Peyer's patch (tissue), 4 donors: ENCODE measurements at regions not wholly inside any gene's neighbourhood (a gene's known extent, or its start where the extent isn't known, plus 50 kb on each side); places are given as distances from the start of the nearest gene placed in this dataset.

Experiments
- DNase-seq, 3 donors: peaks; one replicate each; pipeline ENCODE4 v3.0.0-alpha.2; 2017 to 2019
- H3K27ac ChIP-seq, 4 donors: fragments of 200-600 bp; sonication (generic); one replicate each; pipeline ENCODE4 v1.5.1; 2016 to 2019
- H3K27me3 ChIP-seq, 2 donors: fragments of 200-600 bp; sonication (generic); one replicate each; pipeline ENCODE4 v1.5.1; 2019
- H3K36me3 ChIP-seq, 3 donors: fragments of 200-600 bp; sonication (generic); one replicate each; pipeline ENCODE4 v1.5.1; 2016 to 2019
- H3K4me1 ChIP-seq, 4 donors: fragments of 200-600 bp; sonication (generic); one replicate each; pipeline ENCODE4 v1.5.1; 2016 to 2019
- H3K4me3 ChIP-seq, 4 donors: fragments of 200-600 bp; sonication (generic); 1 replicate in 3 of 4; 2 replicates in 1 of 4; pipeline ENCODE4 v1.5.1; 2016 to 2019; ENCODE audit warnings: mild to moderate bottlenecking in 1 of 4
- H3K9me3 ChIP-seq, 4 donors: fragments of 200-600 bp; sonication (generic); one replicate each; pipeline ENCODE4 v1.5.1; 2016 to 2019; ENCODE audit warnings: mild to moderate bottlenecking in 1 of 4
- POLR2A ChIP-seq, 2 donors: fragments of 450-650 bp; IDR thresholded peaks; one replicate each; pipeline ENCODE4 v1.5.1; 2017; ENCODE audit warnings: antibody characterized with exemption in 2 of 2, mild to moderate bottlenecking in 2 of 2, moderate library complexity in 2 of 2
- TF ChIP-seq, protein P1 (sequence below), 6 experiments: fragments of 450-650 bp in 4 of 6; fragments of 200-600 bp in 2 of 6; sonication (generic) in 1 of 6; IDR thresholded peaks; one replicate each; pipeline ENCODE4 v1.5.1; 2017 to 2019; ENCODE audit warnings: antibody characterized with exemption in 6 of 6, mild to moderate bottlenecking in 3 of 6, moderate library complexity in 1 of 6

- H3K4me3 ChIP-seq, result no peak overlapping the region
- no peaks in the 10 kb centered on the region for H3K4me1 ChIP-seq
- H3K27me3 ChIP-seq, result no peaks in the 10 kb centered on the region
- no peaks in the 10 kb centered on the region for H3K9me3 ChIP-seq
- TF ChIP-seq, protein P1, sequence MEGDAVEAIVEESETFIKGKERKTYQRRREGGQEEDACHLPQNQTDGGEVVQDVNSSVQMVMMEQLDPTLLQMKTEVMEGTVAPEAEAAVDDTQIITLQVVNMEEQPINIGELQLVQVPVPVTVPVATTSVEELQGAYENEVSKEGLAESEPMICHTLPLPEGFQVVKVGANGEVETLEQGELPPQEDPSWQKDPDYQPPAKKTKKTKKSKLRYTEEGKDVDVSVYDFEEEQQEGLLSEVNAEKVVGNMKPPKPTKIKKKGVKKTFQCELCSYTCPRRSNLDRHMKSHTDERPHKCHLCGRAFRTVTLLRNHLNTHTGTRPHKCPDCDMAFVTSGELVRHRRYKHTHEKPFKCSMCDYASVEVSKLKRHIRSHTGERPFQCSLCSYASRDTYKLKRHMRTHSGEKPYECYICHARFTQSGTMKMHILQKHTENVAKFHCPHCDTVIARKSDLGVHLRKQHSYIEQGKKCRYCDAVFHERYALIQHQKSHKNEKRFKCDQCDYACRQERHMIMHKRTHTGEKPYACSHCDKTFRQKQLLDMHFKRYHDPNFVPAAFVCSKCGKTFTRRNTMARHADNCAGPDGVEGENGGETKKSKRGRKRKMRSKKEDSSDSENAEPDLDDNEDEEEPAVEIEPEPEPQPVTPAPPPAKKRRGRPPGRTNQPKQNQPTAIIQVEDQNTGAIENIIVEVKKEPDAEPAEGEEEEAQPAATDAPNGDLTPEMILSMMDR (IDR thresholded peaks at IDR 0.05), result no peak
- no peak for TF ChIP-seq POLR2A (IDR thresholded peaks at IDR 0.05)
- no peak for DNase-seq
- H3K27ac ChIP-seq, result no peak overlapping the region
- no peaks in the 10 kb centered on the region for H3K36me3 ChIP-seq
Measured at GRCh38 chr16:52731219-52731875, 184.4 kb upstream of the TOX3 start.

DNA sequence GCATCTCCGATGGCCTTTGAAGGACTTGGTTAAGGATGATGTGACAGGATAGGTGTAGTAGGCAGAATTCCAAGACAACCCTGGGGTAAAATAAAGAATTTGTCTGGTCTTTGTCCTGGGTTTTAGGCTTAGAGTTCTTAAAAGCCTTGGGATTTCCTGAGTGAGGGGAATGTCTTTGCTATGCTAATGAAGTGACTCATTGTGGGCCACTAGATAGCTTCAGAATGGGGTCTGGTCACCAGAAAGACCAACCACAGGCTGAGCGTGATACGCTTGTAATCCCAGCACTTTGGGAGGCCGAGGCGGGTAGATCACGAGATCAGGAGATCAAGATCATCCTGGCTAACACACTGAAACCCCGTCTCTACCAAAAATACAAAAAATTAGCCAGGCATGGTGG, 182.8 kb upstream of the TOX3 start:
- no peak for DNase-seq
- no peak overlapping the region for H3K27ac ChIP-seq
- no peak overlapping the region for H3K4me3 ChIP-seq
- TF ChIP-seq, protein P1 (IDR thresholded peaks at IDR 0.05), result no peak
- TF ChIP-seq POLR2A (IDR thresholded peaks at IDR 0.05), result no peak
- H3K9me3 ChIP-seq, result no peaks in the 10 kb centered on the region
- H3K4me1 ChIP-seq, result no peaks in the 10 kb centered on the region
- H3K36me3 ChIP-seq, result no peaks in the 10 kb centered on the region
- no peaks in the 10 kb centered on the region for H3K27me3 ChIP-seq

DNA sequence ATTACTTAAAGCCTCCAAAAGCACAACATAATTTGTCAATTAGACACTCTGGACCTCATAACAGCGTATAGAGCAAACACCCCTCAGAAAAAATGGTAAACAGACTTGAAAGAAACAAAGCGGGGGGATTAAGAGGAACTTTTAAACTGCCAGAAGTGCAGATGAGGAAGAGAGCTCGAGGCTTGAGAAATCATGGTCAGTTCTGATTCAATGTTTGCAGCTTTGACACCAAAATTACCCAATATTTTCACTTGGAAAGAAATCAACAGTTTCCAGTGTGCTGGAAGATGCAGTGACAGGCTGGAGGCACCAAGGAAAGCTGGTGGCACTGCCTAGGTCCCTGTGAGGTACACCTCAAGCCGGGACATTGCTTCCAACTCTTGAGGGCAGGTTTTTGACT, 180.9 kb upstream of the TOX3 start:
- no peak for DNase-seq
- Histone ChIP-seq H3K36me3 (no peaks in the 10 kb centered on the region), H3K4me3 (no peak overlapping the region), H3K9me3 (no peaks in the 10 kb centered on the region), H3K4me1 (no peaks in the 10 kb centered on the region), H3K27me3 (no peaks in the 10 kb centered on the region), H3K27ac (no peak overlapping the region)
- no peak for TF ChIP-seq POLR2A (IDR thresholded peaks at IDR 0.05)
- TF ChIP-seq, protein P1 (IDR thresholded peaks at IDR 0.05), result no peak

GRCh38 chr16:52727441-52727840, 180.5 kb upstream of the TOX3 start:
- H3K9me3 ChIP-seq, result no peaks in the 10 kb centered on the region
- no peak for DNase-seq
- no peaks in the 10 kb centered on the region for H3K4me1 ChIP-seq
- TF ChIP-seq, protein P1 (IDR thresholded peaks at IDR 0.05), result no peak
- no peak for TF ChIP-seq POLR2A (IDR thresholded peaks at IDR 0.05)
- no peaks in the 10 kb centered on the region for H3K27me3 ChIP-seq
- no peak overlapping the region for H3K27ac ChIP-seq
- no peaks in the 10 kb centered on the region for H3K36me3 ChIP-seq
- H3K4me3 ChIP-seq, result no peak overlapping the region

DNA sequence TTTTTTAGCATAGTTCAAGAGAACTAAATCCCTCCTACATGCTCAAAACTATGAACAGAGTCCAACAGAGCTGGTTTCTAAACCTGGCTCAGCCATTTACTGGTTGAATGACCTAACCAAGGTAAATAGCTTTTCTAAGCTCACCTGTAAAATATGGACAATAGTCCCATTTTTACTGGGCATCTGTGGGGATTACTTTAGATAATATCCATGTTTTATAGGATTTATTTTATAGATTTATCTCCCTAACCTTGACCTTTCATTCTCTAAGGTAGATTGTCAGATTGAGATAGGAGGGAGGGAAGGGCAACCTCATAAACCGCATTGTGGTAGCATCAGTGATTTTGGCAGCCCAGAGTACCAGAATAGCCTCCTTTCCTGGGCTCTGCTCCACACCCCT, 178.5 kb upstream of the TOX3 start:
- no peaks in the 10 kb centered on the region for H3K9me3 ChIP-seq
- no peak overlapping the region for H3K4me3 ChIP-seq
- no peaks in the 10 kb centered on the region for H3K36me3 ChIP-seq
- H3K4me1 ChIP-seq, result no peaks in the 10 kb centered on the region
- TF ChIP-seq, protein P1 (IDR thresholded peaks at IDR 0.05), result no peak
- no peak for TF ChIP-seq POLR2A (IDR thresholded peaks at IDR 0.05)
- H3K27ac ChIP-seq, result no peak overlapping the region
- DNase-seq, result no peak
- no peaks in the 10 kb centered on the region for H3K27me3 ChIP-seq

GRCh38 chr16:52725043-52725442, 178.1 kb upstream of the TOX3 start:
- Histone ChIP-seq H3K27me3 (no peaks in the 10 kb centered on the region), H3K4me1 (no peaks in the 10 kb centered on the region), H3K4me3 (no peak overlapping the region), H3K9me3 (no peaks in the 10 kb centered on the region), H3K27ac (no peak overlapping the region), H3K36me3 (no peaks in the 10 kb centered on the region)
- no peak for DNase-seq
- TF ChIP-seq, protein P1 (IDR thresholded peaks at IDR 0.05), result no peak
- no peak for TF ChIP-seq POLR2A (IDR thresholded peaks at IDR 0.05)
